C4-2B (cell line): ENCODE measurements at regions not wholly inside any gene's neighbourhood (a gene's known extent, or its start where the extent isn't known, plus 50 kb on each side); places are given as distances from the start of the nearest gene placed in this dataset.

Experiments used
- ZFX ChIP-seq: fragments of 450-650 bp; IDR thresholded peaks from 2 replicates; pipeline ENCODE4 v1.6.1; 2017
- TF ChIP-seq, protein P1 (sequence below): fragments of 450-650 bp; conservative IDR thresholded peaks from 2 replicates; pipeline ENCODE4 v1.5.1; 2017; ENCODE audit warnings: mild to moderate bottlenecking

DNA sequence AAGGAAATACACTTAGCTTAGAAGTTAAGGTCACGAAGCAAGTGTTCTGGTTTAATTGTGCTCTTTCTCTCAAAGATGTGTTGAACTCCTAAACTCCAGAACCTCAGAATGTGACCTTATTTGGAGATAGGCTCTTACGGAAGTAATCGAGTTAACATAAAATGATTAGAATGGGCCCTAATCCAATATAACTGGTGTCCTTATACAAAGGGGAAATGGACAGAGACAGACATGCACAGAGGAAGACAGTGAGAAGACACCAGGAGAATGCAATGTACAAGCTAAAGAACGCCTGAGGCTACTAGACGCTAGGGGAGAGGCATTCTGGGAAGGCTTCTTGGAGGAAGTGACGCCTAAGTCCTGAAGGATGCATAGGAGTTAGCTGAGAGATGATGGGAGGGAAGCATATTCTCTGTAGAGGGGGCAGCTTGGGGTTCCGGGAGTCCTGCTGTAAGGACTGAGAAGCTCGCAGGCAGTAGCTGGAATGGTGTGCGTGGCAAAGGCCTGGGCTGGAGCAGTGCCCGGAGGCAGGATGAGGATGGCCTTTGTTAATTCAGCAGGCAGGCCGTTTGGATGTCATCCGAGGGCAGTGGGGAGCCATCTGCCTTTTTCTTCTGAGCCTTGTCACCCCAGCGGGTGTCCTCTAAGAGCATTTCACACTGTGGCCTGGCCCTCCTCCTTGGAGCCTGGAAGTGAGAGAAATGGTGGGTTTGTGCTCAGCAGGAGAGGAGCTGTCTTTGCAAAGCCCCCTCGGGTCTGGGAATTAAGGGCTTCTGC, 513.4 kb downstream of the SHQ1 start:
- TF ChIP-seq, protein P1, sequence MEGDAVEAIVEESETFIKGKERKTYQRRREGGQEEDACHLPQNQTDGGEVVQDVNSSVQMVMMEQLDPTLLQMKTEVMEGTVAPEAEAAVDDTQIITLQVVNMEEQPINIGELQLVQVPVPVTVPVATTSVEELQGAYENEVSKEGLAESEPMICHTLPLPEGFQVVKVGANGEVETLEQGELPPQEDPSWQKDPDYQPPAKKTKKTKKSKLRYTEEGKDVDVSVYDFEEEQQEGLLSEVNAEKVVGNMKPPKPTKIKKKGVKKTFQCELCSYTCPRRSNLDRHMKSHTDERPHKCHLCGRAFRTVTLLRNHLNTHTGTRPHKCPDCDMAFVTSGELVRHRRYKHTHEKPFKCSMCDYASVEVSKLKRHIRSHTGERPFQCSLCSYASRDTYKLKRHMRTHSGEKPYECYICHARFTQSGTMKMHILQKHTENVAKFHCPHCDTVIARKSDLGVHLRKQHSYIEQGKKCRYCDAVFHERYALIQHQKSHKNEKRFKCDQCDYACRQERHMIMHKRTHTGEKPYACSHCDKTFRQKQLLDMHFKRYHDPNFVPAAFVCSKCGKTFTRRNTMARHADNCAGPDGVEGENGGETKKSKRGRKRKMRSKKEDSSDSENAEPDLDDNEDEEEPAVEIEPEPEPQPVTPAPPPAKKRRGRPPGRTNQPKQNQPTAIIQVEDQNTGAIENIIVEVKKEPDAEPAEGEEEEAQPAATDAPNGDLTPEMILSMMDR = no peak
- TF ChIP-seq ZFX = no peak
